ENCODE measurements at regions not wholly inside any gene's neighbourhood (a gene's known extent, or its start where the extent isn't known, plus 50 kb on each side); places are given as distances from the start of the nearest gene placed in this dataset.
"Not testable (repeated sequence)": the region's sequence is repeated elsewhere in the genome, so short reads cannot be mapped to it uniquely, and the experiment has no call there.

GRCh38 chr5:27784317-27784716 is 745.9 kb upstream of the CDH9 start:
- DNase-seq, result no peak

- no peak for DNase-seq
These were observed 739.7 kb upstream of the CDH9 start for GRCh38 chr5:27778121-27778520.

GRCh38 chr5:27773636-27774035 is 735.2 kb upstream of the CDH9 start:
- no peak for DNase-seq

GRCh38 chr5:27773166-27773565 is 734.8 kb upstream of the CDH9 start:
- DNase-seq, result no peak

- peak; percentile 24 for DNase-seq
These were observed 731.5 kb upstream of the CDH9 start for GRCh38 chr5:27769748-27770402.

GRCh38 chr5:27748847-27749246 is 710.5 kb upstream of the CDH9 start:
- no peak for DNase-seq

- not testable (repeated sequence) for DNase-seq
These were observed 705.1 kb upstream of the CDH9 start for GRCh38 chr5:27743383-27743979.

- no peak for DNase-seq
These were observed 704.4 kb upstream of the CDH9 start for GRCh38 chr5:27742805-27743204.

- no peak for DNase-seq
These were observed 696.5 kb upstream of the CDH9 start for GRCh38 chr5:27734838-27735237.

GRCh38 chr5:27733237-27733636 is 694.9 kb upstream of the CDH9 start:
- DNase-seq, result no peak

- DNase-seq, result no peak
These were observed 688.9 kb upstream of the CDH9 start for GRCh38 chr5:27727254-27727653.

GRCh38 chr5:27722337-27722736 is 684.0 kb upstream of the CDH9 start:
- DNase-seq, result no peak

GRCh38 chr5:27708534-27708933 is 670.1 kb upstream of the CDH9 start:
- DNase-seq, result no peak

GRCh38 chr5:27706832-27707231 is 668.4 kb upstream of the CDH9 start:
- no peak for DNase-seq

- no peak for DNase-seq
These were observed 667.3 kb upstream of the CDH9 start for GRCh38 chr5:27705661-27706060.

- DNase-seq, result no peak
These were observed 663.8 kb upstream of the CDH9 start for GRCh38 chr5:27701931-27702903.

- DNase-seq, result no peak
These were observed 662.1 kb upstream of the CDH9 start for GRCh38 chr5:27700526-27700925.

- DNase-seq, result no peak
These were observed 644.2 kb upstream of the CDH9 start for GRCh38 chr5:27682600-27682999.

GRCh38 chr5:27652505-27652904 is 614.1 kb upstream of the CDH9 start:
- DNase-seq, result no peak

GRCh38 chr5:27639005-27639612 is 600.7 kb upstream of the CDH9 start:
- no peak for DNase-seq

- DNase-seq, result no peak
These were observed 581.6 kb upstream of the CDH9 start for GRCh38 chr5:27619982-27620381.

- DNase-seq, result no peak
These were observed 573.8 kb upstream of the CDH9 start for GRCh38 chr5:27612161-27612560.
